Stimulated activated CD4-positive, alpha-beta T cell treated with anti-CD3 and anti-CD28 coated beads, Interleukin-4, amount 100 ng/mL, for 48 hours (primary cell): ENCODE measurements at regions not wholly inside any gene's neighbourhood (a gene's known extent, or its start where the extent isn't known, plus 50 kb on each side); places are given as distances from the start of the nearest gene placed in this dataset.

Experiments
- DNase-seq, 2 donors: peaks; one replicate each; pipeline ENCODE4 v3.0.0-alpha.2; 2020; ENCODE audit warnings: low read depth in 2 of 2

DNA sequence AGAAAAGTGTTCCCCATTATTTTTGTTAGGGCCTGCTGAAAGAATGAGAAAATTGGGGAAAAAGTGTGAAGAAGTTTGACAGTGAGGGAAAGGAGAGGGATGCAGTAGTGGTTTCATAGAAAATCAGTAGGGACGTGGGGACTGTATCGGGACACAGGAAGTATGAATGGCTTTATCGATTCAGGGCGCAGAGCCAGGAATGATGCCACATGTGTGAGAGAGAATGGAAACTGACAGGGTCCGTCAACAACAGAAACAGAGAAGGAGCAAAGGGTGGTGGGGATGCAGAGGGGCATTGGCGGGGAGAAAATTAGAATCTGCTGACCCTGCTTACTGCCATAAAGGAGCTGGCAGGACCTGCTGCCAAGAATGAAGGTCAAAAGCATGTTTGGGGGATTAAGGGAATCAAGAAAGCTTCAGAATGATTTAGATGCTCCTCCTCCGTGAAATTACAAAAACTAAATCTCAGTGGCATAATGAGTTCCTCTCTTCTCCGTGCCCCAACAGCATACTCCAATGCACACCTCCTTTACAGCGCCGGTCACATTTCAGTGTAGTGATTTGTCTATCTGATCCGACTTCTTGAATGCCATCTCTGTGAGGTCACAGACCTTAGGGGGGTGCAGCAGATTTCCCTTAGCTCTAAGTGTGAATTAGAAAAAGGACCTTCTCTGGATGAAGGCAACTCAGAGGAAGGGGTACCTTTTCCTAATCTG lies 92.6 kb downstream of the EMP1 start:
- no peak for DNase-seq

DNA sequence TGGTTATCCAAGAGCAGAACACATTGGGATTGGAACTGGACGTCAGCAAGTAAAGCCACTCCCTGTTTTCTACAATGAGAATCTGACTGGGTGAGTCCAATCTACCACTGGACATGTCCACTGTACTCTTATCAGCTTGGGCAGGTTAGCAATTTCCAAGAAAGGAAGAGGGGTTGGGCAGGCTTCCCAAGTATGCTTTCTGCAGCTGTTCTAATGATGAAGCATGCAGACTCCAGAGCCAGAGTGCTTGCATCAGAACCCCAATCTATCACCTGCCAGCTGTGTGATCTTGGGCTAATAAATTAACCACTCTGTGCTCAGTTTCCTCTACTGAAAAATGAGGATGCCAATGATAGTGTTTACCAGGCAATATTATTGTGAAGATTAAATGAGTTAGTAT lies 92.0 kb downstream of the EMP1 start:
- DNase-seq = no peak

DNA sequence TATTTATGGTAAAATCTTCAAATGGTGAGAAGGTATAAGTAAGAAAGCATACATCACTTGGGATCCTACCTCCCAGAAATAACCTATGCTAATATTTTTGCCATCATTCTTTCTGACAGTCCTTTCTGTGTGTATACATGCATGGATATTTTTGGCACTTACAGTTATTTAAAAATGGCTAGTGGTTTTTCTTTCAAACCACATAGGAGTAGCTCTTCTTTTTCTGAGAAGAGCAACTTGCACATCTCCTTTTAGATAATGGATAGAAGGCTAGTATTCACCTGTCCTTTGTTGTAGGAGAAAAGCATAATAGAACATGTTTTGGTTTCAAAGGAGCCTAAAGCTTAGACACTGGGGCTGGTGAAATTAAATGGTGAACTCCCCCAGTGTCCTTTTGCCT lies 87.3 kb downstream of the EMP1 start:
- no peak for DNase-seq

DNA sequence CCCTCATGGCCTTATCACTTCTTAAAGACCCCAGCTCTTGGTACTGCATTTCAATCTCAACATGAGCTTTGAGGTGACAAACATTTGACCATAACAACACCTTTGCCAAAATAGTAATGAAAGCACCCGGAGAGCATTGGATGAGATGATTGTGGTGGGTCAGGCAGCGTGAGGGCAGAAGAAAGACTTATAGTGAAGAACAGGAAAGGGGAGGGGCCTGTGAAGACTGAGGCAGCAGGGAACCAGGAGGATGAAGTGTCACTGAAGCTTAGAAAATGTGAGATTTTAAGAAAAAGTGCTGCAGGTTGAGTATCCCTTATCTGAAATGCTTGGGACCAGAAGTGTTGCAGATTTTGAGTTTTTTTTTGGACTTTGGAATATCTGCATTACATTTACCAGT lies 86.3 kb downstream of the EMP1 start:
- DNase-seq = no peak

DNA sequence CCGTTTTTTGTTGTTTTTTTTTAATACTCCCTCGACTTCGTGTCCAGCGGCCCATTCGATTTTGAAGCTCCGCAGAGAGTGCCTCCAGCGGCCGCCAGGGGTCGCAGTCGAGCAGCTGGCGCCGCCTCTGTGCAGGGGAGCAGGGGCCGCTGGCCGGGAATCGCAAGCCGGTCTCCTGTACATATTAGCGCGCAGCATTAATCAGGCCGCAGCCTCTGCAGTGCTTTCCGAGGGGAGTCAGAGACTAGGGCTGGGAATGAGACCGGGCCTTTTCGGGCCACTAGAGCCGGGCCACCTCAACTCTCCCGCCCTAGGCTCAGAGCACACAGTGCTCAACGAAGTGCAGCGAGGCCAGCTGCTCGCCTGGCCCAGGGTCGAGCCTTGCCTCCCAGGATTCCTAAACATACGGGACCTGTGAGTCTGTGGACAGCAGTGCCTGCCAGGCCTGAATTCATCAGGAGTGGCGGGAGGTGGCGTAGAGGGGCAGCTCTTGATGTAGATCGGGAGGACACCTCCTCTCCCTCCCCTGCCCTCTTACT lies 81.8 kb downstream of the EMP1 start:
- DNase-seq = peak; percentile 54 to 63

DNA sequence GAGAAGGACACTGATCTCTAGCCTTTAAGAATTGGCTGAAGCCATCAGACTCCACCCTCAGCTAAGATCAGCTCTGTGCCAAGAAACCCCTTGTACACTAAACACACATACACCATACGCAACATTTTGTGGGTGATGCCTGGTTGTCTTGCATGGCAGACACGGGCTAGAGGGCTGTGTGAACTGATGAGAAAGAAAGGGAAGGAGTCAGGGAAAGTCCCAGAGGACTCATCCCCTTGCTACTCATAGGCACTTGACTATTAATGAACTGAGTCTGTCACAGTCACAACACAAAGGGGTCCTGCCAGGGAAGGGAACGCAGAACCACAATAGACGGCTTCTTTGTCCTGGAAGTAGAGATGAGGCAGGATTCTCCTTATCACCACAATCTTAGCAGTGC lies 80.8 kb downstream of the EMP1 start:
- no peak for DNase-seq

DNA sequence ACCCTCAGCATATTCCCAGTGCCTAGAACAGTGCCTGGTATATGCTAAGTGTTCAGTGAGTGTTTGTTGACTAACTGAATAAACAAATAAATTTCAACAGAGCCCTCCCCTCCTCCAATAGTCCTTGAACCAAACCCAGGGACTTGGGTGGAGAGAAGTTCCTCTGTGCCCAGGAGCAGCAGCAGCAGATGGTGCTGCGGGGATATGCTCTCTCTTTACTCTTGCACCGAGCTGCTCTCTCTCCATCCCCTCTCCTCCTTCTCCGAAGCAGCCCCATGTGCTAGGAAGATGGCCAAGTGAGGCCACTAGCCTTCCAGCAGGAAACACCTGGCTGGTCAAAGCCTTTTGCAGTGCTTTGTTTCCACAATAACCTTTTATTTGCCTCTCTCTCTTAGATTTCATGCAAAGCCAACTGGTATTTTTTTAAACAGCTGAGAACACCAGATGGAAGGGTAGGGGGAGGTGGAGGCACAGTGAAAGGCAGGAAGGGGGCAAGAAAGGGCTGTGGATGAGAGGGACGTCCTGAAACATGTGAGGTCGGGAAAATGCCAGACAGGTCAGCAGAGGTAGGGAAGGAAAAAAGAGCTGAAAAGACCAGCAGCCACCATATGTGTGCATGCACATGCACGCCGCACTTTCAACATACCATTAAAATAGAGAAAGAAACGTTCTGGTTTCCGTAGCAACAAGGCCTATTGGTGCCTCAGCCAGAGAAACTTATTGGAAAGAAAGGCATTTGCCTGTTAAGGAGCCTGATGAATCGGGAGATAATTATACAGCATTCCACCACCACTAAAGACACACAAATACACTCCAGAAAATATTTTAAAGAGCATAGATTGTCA lies 78.9 kb downstream of the EMP1 start:
- no peak for DNase-seq

DNA sequence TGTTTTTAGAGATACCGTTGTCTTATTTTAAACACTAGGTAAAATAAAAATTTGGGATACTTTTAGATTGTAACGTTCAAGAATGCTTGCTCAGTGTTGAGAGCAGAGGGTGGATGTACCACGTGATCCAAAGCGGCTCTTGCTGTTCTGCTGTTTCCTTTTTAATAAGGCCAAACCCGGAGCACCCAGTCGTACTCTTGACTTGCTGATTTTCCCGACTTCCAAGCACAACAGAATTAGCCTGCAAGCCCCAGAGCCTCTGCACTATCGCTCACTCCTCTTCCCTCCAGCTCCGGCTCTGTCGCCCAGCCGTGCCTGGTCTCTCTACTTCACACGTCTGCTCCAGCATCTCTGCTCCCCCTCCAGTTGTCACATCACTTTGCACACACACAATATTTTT lies 77.3 kb downstream of the EMP1 start:
- no peak for DNase-seq

DNA sequence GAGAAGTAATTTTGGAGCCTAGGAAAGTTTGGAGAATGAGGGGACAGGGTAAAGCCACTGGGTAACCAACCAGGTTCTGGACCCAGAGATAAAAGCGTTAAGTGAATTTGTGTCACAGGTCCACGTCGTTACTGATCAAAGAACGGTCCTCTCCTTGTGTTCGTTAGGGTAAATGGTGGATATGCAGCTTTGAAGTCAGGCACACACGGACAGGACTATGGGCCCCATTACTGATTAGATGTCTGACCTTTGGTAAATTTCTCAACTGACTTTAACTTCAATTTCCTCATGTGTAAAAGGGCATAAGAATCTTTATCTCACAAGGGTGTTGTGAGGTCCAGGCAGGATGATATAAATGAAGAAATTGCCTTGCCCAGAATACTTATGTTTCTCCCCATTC lies 76.6 kb downstream of the EMP1 start:
- DNase-seq = no peak

DNA sequence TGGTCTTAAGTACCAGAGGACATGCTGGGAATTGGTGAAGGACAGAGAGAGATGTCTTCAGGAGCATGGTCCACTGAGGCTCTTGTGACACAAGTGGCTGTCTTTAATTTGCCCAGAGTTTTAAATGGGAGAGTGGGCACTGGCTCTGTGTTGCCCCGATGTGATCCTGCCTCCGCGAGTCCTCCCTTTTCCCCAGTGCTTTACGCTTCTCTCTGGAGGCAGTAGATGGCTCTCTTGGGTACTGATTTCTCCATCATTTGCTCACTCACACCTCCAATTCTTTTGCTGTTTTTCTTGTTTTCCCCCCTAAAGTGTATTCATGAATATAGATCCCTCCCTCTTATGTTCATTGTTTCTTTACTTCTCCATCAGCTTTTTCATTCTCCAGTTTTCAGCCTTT lies 74.3 kb downstream of the EMP1 start:
- DNase-seq = no peak
